ENCODE measurements at regions not wholly inside any gene's neighbourhood (a gene's known extent, or its start where the extent isn't known, plus 50 kb on each side); places are given as distances from the start of the nearest gene placed in this dataset.

GRCh38 chrX:4831574-4831973 lies 1118.1 kb upstream of the PRKX start:
- no peak for DNase-seq

GRCh38 chrX:4830880-4831557 lies 1117.6 kb upstream of the PRKX start:
- no peak for DNase-seq

GRCh38 chrX:4825550-4825949 lies 1112.1 kb upstream of the PRKX start:
- no peak for DNase-seq

GRCh38 chrX:4809571-4809970 lies 1096.1 kb upstream of the PRKX start:
- DNase-seq: no peak

- DNase-seq: no peak
Measured at GRCh38 chrX:4805502-4805901, 1092.1 kb upstream of the PRKX start.

GRCh38 chrX:4800756-4801155 lies 1087.3 kb upstream of the PRKX start:
- DNase-seq: no peak

- no peak for DNase-seq
Measured at GRCh38 chrX:4787971-4788370, 1074.5 kb upstream of the PRKX start.

- no peak for DNase-seq
Measured at GRCh38 chrX:4764888-4765287, 1051.4 kb upstream of the PRKX start.

- no peak for DNase-seq
Measured at GRCh38 chrX:4762196-4762595, 1048.7 kb upstream of the PRKX start.

GRCh38 chrX:4754878-4755604 lies 1041.6 kb upstream of the PRKX start:
- no peak for DNase-seq

GRCh38 chrX:4741024-4741423 lies 1027.6 kb upstream of the PRKX start:
- no peak for DNase-seq

GRCh38 chrX:4735299-4735698 lies 1021.9 kb upstream of the PRKX start:
- no peak for DNase-seq

GRCh38 chrX:4710618-4711433 lies 997.4 kb upstream of the PRKX start:
- no peak for DNase-seq

GRCh38 chrX:4708970-4709760 lies 995.7 kb upstream of the PRKX start:
- DNase-seq: no peak

GRCh38 chrX:4706961-4707360 lies 993.5 kb upstream of the PRKX start:
- DNase-seq: no peak

- DNase-seq: no peak
Measured at GRCh38 chrX:4690521-4690920, 977.1 kb upstream of the PRKX start.

- no peak for DNase-seq
Measured at GRCh38 chrX:4682636-4683035, 969.2 kb upstream of the PRKX start.

- no peak for DNase-seq
Measured at GRCh38 chrX:4675686-4676300, 962.3 kb upstream of the PRKX start.

GRCh38 chrX:4674028-4674782 lies 960.8 kb upstream of the PRKX start:
- no peak for DNase-seq

- DNase-seq: no peak
Measured at GRCh38 chrX:4671344-4671743, 957.9 kb upstream of the PRKX start.

GRCh38 chrX:4670606-4671005 lies 957.2 kb upstream of the PRKX start:
- no peak for DNase-seq
